CD8-positive, alpha-beta memory T cell (primary cell): ENCODE measurements at regions not wholly inside any gene's neighbourhood (a gene's known extent, or its start where the extent isn't known, plus 50 kb on each side); places are given as distances from the start of the nearest gene placed in this dataset.
"Not testable (repeated sequence)": the region's sequence is repeated elsewhere in the genome, so short reads cannot be mapped to it uniquely, and the experiment has no call there.

ENCODE experiments used
- CTCF ChIA-PET: fragments of 350-600 bp; sonication (Branson Sonifier 250); formaldehyde crosslinking; loops from one replicate; lab custom pipeline; 2021; ENCODE audit warnings: antibody characterized with exemption; lab: Charles Lee
- POLR2A ChIA-PET: fragments of 350-600 bp; sonication (Branson Sonifier 250); formaldehyde crosslinking; loops from one replicate; lab custom pipeline; 2021; ENCODE audit warnings: antibody characterized with exemption; lab: Charles Lee
- DNase-seq, 5 donors: peaks; one replicate each; pipeline versions ENCODE4 v3.0.0 to v3.0.0-alpha.2; 2020 to 2022; ENCODE audit warnings: mixed read lengths in 1 of 5
- H3K27ac ChIP-seq: one replicate; pipeline ENCODE4 v1.7.0; 2013; ENCODE audit warnings: low read depth, mild to moderate bottlenecking, low read length, moderate library complexity
- H3K27me3 ChIP-seq: 2 replicates; pipeline ENCODE4 v1.7.0; 2013; ENCODE audit warnings: low read length, mild to moderate bottlenecking; ENCODE audit not compliant: insufficient read depth, poor library complexity, severe bottlenecking
- H3K36me3 ChIP-seq: 2 replicates; pipeline ENCODE4 v1.7.0; 2013; ENCODE audit warnings: mild to moderate bottlenecking, low read length, moderate library complexity; ENCODE audit not compliant: insufficient read depth
- H3K4me1 ChIP-seq: 2 replicates; pipeline ENCODE4 v1.7.0; 2013; ENCODE audit warnings: mild to moderate bottlenecking, low read length, moderate library complexity; ENCODE audit not compliant: insufficient read depth
- H3K4me3 ChIP-seq: 2 replicates; pipeline ENCODE4 v1.7.0; 2013; ENCODE audit warnings: mild to moderate bottlenecking, low read length
- H3K9me3 ChIP-seq: 2 replicates; pipeline ENCODE4 v1.7.0; 2013; ENCODE audit warnings: mild to moderate bottlenecking, low read length
- H3K27ac Mint-ChIP-seq, 8 donors: one replicate each; pipeline ENCODE4 v1.8.0; 2020 to 2021; ENCODE audit warnings: mixed read lengths in 8 of 8, mild to moderate bottlenecking in 6 of 8, inconsistent platforms in 3 of 8, moderate library complexity in 3 of 8
- H3K27me3 Mint-ChIP-seq, 2 donors: one replicate each; pipeline ENCODE4 v1.8.0; 2020 to 2021; ENCODE audit warnings: mixed read lengths in 2 of 2, mild to moderate bottlenecking in 1 of 2, moderate library complexity in 1 of 2
- H3K36me3 Mint-ChIP-seq, 3 donors: one replicate each; pipeline ENCODE4 v1.8.0; 2020 to 2021; ENCODE audit warnings: mixed read lengths in 3 of 3, inconsistent platforms in 1 of 3, mild to moderate bottlenecking in 1 of 3
- H3K4me1 Mint-ChIP-seq, 3 donors: one replicate each; pipeline ENCODE4 v1.8.0; 2020 to 2021; ENCODE audit warnings: mixed read lengths in 3 of 3, inconsistent platforms in 1 of 3, mild to moderate bottlenecking in 1 of 3
- H3K4me3 Mint-ChIP-seq, 7 donors: one replicate each; pipeline ENCODE4 v1.8.0; 2020 to 2021; ENCODE audit warnings: mixed read lengths in 7 of 7, mild to moderate bottlenecking in 6 of 7, moderate library complexity in 4 of 7, inconsistent platforms in 2 of 7
- H3K9me3 Mint-ChIP-seq, 5 donors: one replicate each; pipeline ENCODE4 v1.8.0; 2020 to 2022; ENCODE audit warnings: mixed read lengths in 5 of 5, mild to moderate bottlenecking in 3 of 5, moderate library complexity in 2 of 5, inconsistent platforms in 1 of 5

DNA sequence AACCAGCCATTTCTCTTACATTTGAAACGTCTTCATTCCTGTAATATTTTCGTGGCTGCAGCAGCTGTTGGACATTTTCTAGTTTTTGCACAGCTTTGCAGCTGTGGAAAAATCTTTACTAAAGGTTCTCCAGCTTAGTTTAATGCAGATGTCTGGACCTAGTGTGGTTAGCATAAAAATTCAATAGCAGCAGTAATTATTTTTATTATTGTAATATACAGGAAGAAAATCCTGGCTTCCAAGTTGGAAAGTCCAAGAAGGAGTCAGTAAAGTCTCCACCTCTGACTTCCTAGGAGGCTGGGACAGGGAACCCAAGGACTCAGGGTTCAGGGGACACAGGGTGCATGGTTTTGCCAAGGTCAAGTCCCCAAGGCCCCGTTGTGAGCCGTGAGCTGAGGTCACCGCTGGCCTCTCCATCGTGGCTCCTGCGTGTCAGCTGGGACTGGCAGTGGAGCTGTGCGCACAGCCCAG is 230.6 kb downstream of the FNDC1 start:
- no peak for DNase-seq
- POLR2A ChIA-PET, result no interaction called here
- Histone ChIP-seq H3K4me3 (no peak overlapping the region), H3K27me3 (no peaks in the 10 kb centered on the region), H3K27ac (no peak overlapping the region), H3K9me3 (no peaks in the 10 kb centered on the region), H3K36me3 (no peaks in the 10 kb centered on the region), H3K4me1 (no peaks in the 10 kb centered on the region)
- Mint-ChIP-seq H3K9me3 (peaks cover 0 to 2% (median 0%) of the 10 kb centered on the region in 5 donors), H3K27me3 (peaks cover 13 to 15% of the 10 kb centered on the region in 2 donors), H3K27ac (no peak overlapping the region), H3K4me1 (no peaks in the 10 kb centered on the region), H3K36me3 (no peaks in the 10 kb centered on the region), H3K4me3 (no peak overlapping the region)
- CTCF ChIA-PET, result no interaction called here

DNA sequence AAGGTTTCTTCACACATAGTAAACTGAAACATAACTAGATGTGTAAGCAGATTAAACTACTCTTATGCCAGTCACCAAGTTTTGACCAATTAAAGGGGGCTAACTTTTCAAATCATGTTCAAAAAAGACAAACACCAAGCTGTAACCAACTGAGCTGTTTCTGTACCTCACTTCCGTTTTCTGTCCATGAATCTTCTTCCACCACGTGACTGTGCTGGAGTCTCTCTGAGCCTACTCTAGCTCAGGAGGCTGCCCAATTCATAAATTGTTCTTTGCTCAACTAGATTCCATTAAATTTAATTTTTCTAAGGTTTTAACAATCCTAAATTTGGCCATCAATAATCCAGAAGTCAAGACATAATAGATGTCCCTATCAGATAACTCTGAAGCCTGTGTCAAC is 229.4 kb downstream of the FNDC1 start:
- H3K27ac Mint-ChIP-seq, result no peak overlapping the region
- CTCF ChIA-PET, result no interaction called here

DNA sequence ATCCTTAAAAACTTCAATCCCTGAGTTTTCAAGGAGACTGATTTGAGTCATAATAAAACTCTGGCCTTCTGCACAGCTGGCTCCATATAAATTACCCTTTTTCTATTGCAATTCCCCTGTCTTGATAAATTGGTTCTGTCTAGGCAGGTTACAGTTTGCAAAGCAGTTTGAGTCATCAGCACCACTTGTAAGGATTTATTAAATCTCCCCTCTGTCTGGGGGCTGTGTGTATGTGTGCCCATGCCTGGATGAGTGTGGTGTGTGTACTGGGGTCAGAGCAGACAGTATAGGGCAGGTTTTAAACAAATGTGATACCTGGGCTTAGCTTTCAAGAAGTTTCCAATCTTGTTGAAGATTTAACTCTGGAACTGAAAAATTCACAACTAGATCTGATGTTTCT is 228.6 kb downstream of the FNDC1 start:
- Mint-ChIP-seq H3K27ac (peak overlapping the region in 1 of 8 donors; percentile 50), H3K36me3 (no peaks in the 10 kb centered on the region), H3K4me1 (no peaks in the 10 kb centered on the region), H3K9me3 (peaks cover 0 to 4% (median 1%) of the 10 kb centered on the region in 5 donors), H3K4me3 (no peak overlapping the region), H3K27me3 (peaks cover 23 to 33% of the 10 kb centered on the region in 2 donors)
- Histone ChIP-seq H3K4me3 (no peak overlapping the region), H3K27ac (no peak overlapping the region), H3K36me3 (no peaks in the 10 kb centered on the region), H3K27me3 (no peaks in the 10 kb centered on the region), H3K9me3 (no peaks in the 10 kb centered on the region), H3K4me1 (no peaks in the 10 kb centered on the region)
- CTCF ChIA-PET, result no interaction called here
- POLR2A ChIA-PET, result no interaction called here
- DNase-seq, result no peak

More for the DNA sequence above, 229.4 kb downstream of the FNDC1 start:
- Histone ChIP-seq H3K4me1 (no peaks in the 10 kb centered on the region), H3K4me3 (no peak overlapping the region), H3K27me3 (no peaks in the 10 kb centered on the region), H3K9me3 (no peaks in the 10 kb centered on the region), H3K27ac (no peak overlapping the region), H3K36me3 (no peaks in the 10 kb centered on the region)
- Mint-ChIP-seq H3K36me3 (no peaks in the 10 kb centered on the region), H3K4me3 (no peak overlapping the region), H3K27me3 (peaks cover 17 to 25% of the 10 kb centered on the region in 2 donors), H3K9me3 (peaks cover 0 to 4% (median 0%) of the 10 kb centered on the region in 5 donors), H3K4me1 (no peaks in the 10 kb centered on the region)
- no peak for DNase-seq
- POLR2A ChIA-PET, result no interaction called here

DNA sequence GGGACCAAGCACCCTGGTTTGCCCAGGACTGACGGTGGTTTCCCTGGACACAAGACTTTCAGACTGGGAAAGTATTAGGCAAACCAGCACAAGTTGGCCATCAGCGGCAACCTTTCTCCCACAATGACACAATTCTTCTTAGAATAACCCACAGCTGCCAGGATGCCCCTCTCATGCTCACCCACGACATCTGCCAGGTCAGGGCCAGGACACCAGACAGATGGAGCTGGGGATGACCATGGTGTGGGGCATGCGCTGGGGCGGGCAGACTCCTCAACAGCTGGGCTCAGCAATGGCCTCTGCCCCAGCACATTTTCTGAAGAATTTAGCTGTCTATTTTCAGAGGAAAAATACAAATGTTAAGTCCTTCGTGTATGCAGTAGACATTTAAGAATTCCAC is 226.4 kb downstream of the FNDC1 start:
- Mint-ChIP-seq H3K9me3 (peaks cover 0 to 5% (median 3%) of the 10 kb centered on the region in 5 donors), H3K27ac (no peak overlapping the region), H3K4me3 (no peak overlapping the region), H3K36me3 (no peaks in the 10 kb centered on the region), H3K27me3 (peaks cover 26 to 41% of the 10 kb centered on the region in 2 donors), H3K4me1 (no peaks in the 10 kb centered on the region)
- no peaks in the 10 kb centered on the region for H3K36me3 ChIP-seq
- no peaks in the 10 kb centered on the region for H3K9me3 ChIP-seq
- CTCF ChIA-PET, result no interaction called here
- POLR2A ChIA-PET, result no interaction called here
- no peaks in the 10 kb centered on the region for H3K27me3 ChIP-seq
- no peak overlapping the region for H3K27ac ChIP-seq
- DNase-seq, result no peak
- H3K4me3 ChIP-seq, result no peak overlapping the region
- no peaks in the 10 kb centered on the region for H3K4me1 ChIP-seq

- H3K4me1 ChIP-seq, DNase-seq, H3K9me3 ChIP-seq, H3K27me3 ChIP-seq, H3K27ac ChIP-seq, H3K4me3 Mint-ChIP-seq, H3K4me3 ChIP-seq, CTCF ChIA-PET, H3K36me3 Mint-ChIP-seq, H3K36me3 ChIP-seq, H3K27ac Mint-ChIP-seq, H3K9me3 Mint-ChIP-seq, H3K4me1 Mint-ChIP-seq, POLR2A ChIA-PET: not testable (repeated sequence)
- peaks cover 29 to 40% of the 10 kb centered on the region in 2 donors for H3K27me3 Mint-ChIP-seq
These were observed 223.5 kb downstream of the FNDC1 start for GRCh38 chr6:159392695-159393094.

DNA sequence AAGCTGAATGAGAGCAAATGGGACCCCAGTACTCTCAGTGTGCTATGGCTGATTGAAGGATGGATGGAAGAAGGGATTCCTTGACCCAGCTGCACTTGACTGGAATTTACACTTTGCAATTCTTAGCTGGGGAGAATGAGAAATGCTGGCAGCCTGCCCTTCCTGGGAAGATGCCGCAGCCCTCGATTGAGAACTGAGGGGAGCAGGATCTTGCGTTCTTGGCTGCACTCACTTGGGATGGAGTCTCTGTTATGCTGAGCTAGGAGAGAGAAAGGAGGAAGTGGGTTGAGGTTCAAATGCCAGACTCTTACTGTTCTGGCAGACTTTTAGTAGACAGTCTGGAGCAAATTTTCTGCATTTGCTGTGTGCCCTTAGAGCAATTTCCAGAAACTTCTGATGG is 221.2 kb downstream of the FNDC1 start:
- Mint-ChIP-seq H3K27me3 (peaks cover 28 to 44% of the 10 kb centered on the region in 2 donors), H3K36me3 (no peaks in the 10 kb centered on the region), H3K9me3 (peaks cover 0 to 5% (median 2%) of the 10 kb centered on the region in 5 donors), H3K4me3 (no peak overlapping the region), H3K27ac (no peak overlapping the region), H3K4me1 (no peaks in the 10 kb centered on the region)
- H3K9me3 ChIP-seq, result no peaks in the 10 kb centered on the region
- POLR2A ChIA-PET, result no interaction called here
- no peaks in the 10 kb centered on the region for H3K36me3 ChIP-seq
- H3K4me3 ChIP-seq, result no peak overlapping the region
- no peaks in the 10 kb centered on the region for H3K27me3 ChIP-seq
- DNase-seq, result no peak
- no peaks in the 10 kb centered on the region for H3K4me1 ChIP-seq
- CTCF ChIA-PET, result no interaction called here
- no peak overlapping the region for H3K27ac ChIP-seq

- peaks cover 0 to 5% (median 2%) of the 10 kb centered on the region in 5 donors for H3K9me3 Mint-ChIP-seq
- Histone ChIP-seq H3K9me3 (no peaks in the 10 kb centered on the region), H3K4me1 (no peaks in the 10 kb centered on the region), H3K36me3 (no peaks in the 10 kb centered on the region), H3K27ac (no peak overlapping the region), H3K4me3 (no peak overlapping the region), H3K27me3 (no peaks in the 10 kb centered on the region)
- no peaks in the 10 kb centered on the region for H3K4me1 Mint-ChIP-seq
- DNase-seq, result no peak
- peaks cover 22 to 44% of the 10 kb centered on the region in 2 donors for H3K27me3 Mint-ChIP-seq
- POLR2A ChIA-PET, result no interaction called here
- H3K36me3 Mint-ChIP-seq, result no peaks in the 10 kb centered on the region
- H3K27ac Mint-ChIP-seq, result no peak overlapping the region
- CTCF ChIA-PET, result no interaction called here
- no peak overlapping the region for H3K4me3 Mint-ChIP-seq
These were observed 220.5 kb downstream of the FNDC1 start for GRCh38 chr6:159389695-159390094.

DNA sequence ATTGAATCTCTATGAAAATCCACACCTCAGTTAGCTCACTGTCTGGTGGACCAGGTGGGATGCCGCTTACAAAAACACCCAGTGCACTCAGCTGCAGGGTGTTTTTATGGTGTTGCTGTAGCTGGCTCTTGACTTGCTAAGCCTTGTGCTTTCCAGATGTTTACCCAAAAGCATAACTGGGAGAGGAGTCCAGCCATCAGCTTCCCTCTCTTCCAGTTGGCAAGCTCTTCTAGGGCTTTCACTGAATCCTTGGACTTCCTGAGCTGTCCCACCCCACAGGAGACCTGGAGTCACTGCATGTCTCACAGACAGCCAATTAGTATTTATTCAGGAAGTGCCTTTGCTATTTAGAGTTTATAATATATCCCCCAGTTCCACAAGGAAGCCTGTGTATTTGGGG is 210.9 kb downstream of the FNDC1 start:
- ChIA-PET CTCF (no interaction called here), POLR2A (no interaction called here)
- H3K36me3 Mint-ChIP-seq, result no peaks in the 10 kb centered on the region
- H3K4me3 Mint-ChIP-seq, result no peak overlapping the region
- H3K9me3 Mint-ChIP-seq, result no peaks in the 10 kb centered on the region
- H3K27ac ChIP-seq, result no peak overlapping the region
- no peaks in the 10 kb centered on the region for H3K4me1 ChIP-seq
- H3K27me3 ChIP-seq, result no peaks in the 10 kb centered on the region
- no peaks in the 10 kb centered on the region for H3K36me3 ChIP-seq
- H3K27ac Mint-ChIP-seq, result no peak overlapping the region
- H3K27me3 Mint-ChIP-seq, result peaks cover 12 to 21% of the 10 kb centered on the region in 2 donors
- H3K9me3 ChIP-seq, result no peaks in the 10 kb centered on the region
- no peaks in the 10 kb centered on the region for H3K4me1 Mint-ChIP-seq
- no peak overlapping the region for H3K4me3 ChIP-seq
- no peak for DNase-seq
